Neural cell (in vitro differentiated cells): ENCODE measurements at regions not wholly inside any gene's neighbourhood (a gene's known extent, or its start where the extent isn't known, plus 50 kb on each side); places are given as distances from the start of the nearest gene placed in this dataset.

Experiments
- H2AFZ ChIP-seq: fragments of 200-600, 300-800 bp; sonication (generic), shearing (Covaris generic); 2 replicates; pipeline ENCODE4 v1.6.0; 2014; ENCODE audit warnings: low read depth, mild to moderate bottlenecking, antibody characterized with exemption, low read length, moderate library complexity
- H3F3A ChIP-seq: fragments of 200-600 bp; shearing (Covaris generic); 2 replicates; pipeline ENCODE4 v1.6.1; 2016; ENCODE audit warnings: mild to moderate bottlenecking, moderate library complexity, mixed read lengths, antibody characterized with exemption, low read length; ENCODE audit not compliant: insufficient read depth, poor library complexity, severe bottlenecking
- H3K27ac ChIP-seq: fragments of 200-600, 300-800 bp; sonication (generic), shearing (Covaris generic); 2 replicates; pipeline ENCODE4 v1.5.1; 2014; ENCODE audit warnings: mild to moderate bottlenecking, low read length, moderate library complexity
- H3K27me3 ChIP-seq: fragments of 300-800, 200-600 bp; sonication (generic), shearing (Covaris generic); 2 replicates; pipeline ENCODE4 v1.6.0; 2014; ENCODE audit warnings: mild to moderate bottlenecking, low read depth, low read length, moderate library complexity; ENCODE audit not compliant: insufficient read depth
- H3K36me3 ChIP-seq: fragments of 300-800, 200-600 bp; sonication (generic), shearing (Covaris generic); 2 replicates; pipeline ENCODE4 v1.5.1; 2014; ENCODE audit warnings: mild to moderate bottlenecking, antibody characterized with exemption, low read length, moderate library complexity; ENCODE audit not compliant: insufficient read depth
- H3K4me2 ChIP-seq: fragments of 300-800, 200-600 bp; sonication (generic), shearing (Covaris generic); 2 replicates; pipeline ENCODE4 v1.6.0; 2014; ENCODE audit warnings: mild to moderate bottlenecking, low read length
- H3K4me3 ChIP-seq: fragments of 300-800, 200-600 bp; sonication (generic), shearing (Covaris generic); 2 replicates; pipeline ENCODE4 v1.5.1; 2014; ENCODE audit warnings: mild to moderate bottlenecking, low read length, moderate library complexity
- H3K79me2 ChIP-seq: fragments of 200-600 bp; shearing (Covaris generic); replicated peaks from 2 replicates; pipeline ENCODE4 v1.6.0; 2014; ENCODE audit warnings: mild to moderate bottlenecking, low read length, moderate library complexity; ENCODE audit not compliant: insufficient read depth
- H3K9ac ChIP-seq: fragments of 300-800, 200-600 bp; sonication (generic), shearing (Covaris generic); 2 replicates; pipeline ENCODE4 v1.6.1; 2016; ENCODE audit warnings: mild to moderate bottlenecking, low read length, mixed read lengths
- H3K9me2 ChIP-seq: fragments of 200-600 bp; shearing (Covaris generic); 2 replicates; pipeline ENCODE4 v1.6.1; 2016; ENCODE audit warnings: mild to moderate bottlenecking, low read length, mixed read lengths; ENCODE audit not compliant: insufficient read depth
- H3K9me3 ChIP-seq: fragments of 200-600, 300-800 bp; sonication (generic), shearing (Covaris generic); 2 replicates; pipeline ENCODE4 v1.6.1; 2016; ENCODE audit warnings: mild to moderate bottlenecking, mixed run types, low read length, moderate library complexity, mixed read lengths
- H4K20me1 ChIP-seq: fragments of 200-600 bp; shearing (Covaris generic); 2 replicates; pipeline ENCODE4 v1.6.1; 2016; ENCODE audit warnings: mild to moderate bottlenecking, mixed run types; ENCODE audit not compliant: insufficient read depth
- EZH2 ChIP-seq: fragments of 200-600, 300-800 bp; shearing (Covaris generic), sonication (generic); IDR thresholded peaks from 2 replicates; pipeline ENCODE4 v1.6.1; 2014; ENCODE audit warnings: antibody characterized with exemption, low read length, borderline replicate concordance, mild to moderate bottlenecking; ENCODE audit not compliant: insufficient read depth, poor library complexity, severe bottlenecking
- MXI1 ChIP-seq: fragments of 450-650 bp; conservative IDR thresholded peaks from 2 replicates; pipeline ENCODE4 v1.6.1; 2014; ENCODE audit warnings: antibody characterized with exemption, mild to moderate bottlenecking; ENCODE audit not compliant: poor library complexity, severe bottlenecking
- POLR2AphosphoS5 ChIP-seq: IDR thresholded peaks from 2 replicates; pipeline ENCODE4 v1.6.1; 2012
- RAD21 ChIP-seq: fragments of 450-650 bp; conservative IDR thresholded peaks from 2 replicates; pipeline ENCODE4 v1.6.1; 2014; ENCODE audit warnings: antibody characterized with exemption, mild to moderate bottlenecking, moderate library complexity
- TAF1 ChIP-seq: IDR thresholded peaks from 2 replicates; pipeline ENCODE4 v1.6.1; 2012; ENCODE audit warnings: low read depth
- TF ChIP-seq, protein P1 (sequence below): IDR thresholded peaks from 2 replicates; pipeline ENCODE4 v1.6.1; 2012; ENCODE audit warnings: borderline replicate concordance
- TF ChIP-seq, protein P2 (sequence below): fragments of 450-650 bp; IDR thresholded peaks from 2 replicates; pipeline ENCODE4 v1.5.1; 2014; ENCODE audit warnings: antibody characterized with exemption, mild to moderate bottlenecking, moderate library complexity; ENCODE audit not compliant: poor library complexity, severe bottlenecking

DNA sequence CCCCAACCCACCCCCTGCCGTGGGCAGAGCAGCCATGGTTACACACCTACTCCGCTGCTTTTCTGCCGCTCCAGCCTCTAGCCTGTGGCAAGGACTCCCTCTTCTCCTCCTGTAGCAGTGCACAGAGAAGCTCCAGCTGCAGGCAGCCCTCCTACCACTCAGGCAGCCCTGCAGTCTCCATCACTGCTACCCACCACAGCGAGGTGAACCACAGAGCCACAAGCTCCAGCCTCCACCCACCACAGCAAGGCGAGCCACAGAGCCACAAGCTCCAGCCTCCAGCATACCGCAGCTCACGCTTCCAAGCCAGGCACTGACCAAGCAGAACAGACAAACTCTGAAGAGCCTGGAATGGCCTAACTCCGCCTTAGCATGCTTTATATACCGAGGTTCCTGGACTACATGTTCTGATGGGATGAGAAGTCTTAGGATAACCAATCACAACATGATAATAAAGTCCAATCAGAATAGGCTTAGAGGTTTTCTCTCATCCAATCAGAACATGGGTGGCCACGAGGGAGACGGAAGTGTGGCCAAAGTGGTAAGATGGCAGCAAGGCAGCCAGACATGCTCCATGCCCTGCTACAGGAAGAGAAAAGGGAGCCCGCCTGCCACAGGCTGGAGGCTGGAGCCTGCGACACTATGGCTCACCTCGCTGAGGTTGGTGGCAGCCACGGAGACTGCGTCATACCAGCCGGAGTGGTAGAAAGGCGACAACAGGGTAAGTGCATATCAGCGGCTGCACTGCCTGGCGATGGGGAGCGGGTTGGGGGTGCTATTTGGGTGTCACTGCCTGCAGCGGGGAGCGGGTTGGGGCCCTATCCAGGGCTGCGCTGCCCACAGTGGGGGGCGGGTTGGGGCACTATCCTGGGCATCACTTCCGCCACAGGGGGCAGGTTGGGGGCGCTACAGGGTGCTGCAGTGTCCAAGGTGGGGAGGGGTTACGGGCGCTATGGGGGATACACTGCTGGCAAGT lies 75.8 kb upstream of the PCAT7 start:
- Histone ChIP-seq H3F3A (no peaks in the 10 kb centered on the region), H3K4me2 (no peak overlapping the region), H3K9me3 (peaks cover 3% of the 10 kb centered on the region), H3K36me3 (no peaks in the 10 kb centered on the region), H3K27ac (no peak overlapping the region), H2AFZ (no peak overlapping the region), H3K9me2 (no peaks in the 10 kb centered on the region), H3K4me3 (no peak overlapping the region), H3K9ac (no peak overlapping the region), H3K27me3 (no peaks in the 10 kb centered on the region), H3K79me2 (no peaks in the 10 kb centered on the region), H4K20me1 (no peaks in the 10 kb centered on the region)
- TF ChIP-seq RAD21 (no peak), EZH2 (no peak)
- TF ChIP-seq, protein P1, sequence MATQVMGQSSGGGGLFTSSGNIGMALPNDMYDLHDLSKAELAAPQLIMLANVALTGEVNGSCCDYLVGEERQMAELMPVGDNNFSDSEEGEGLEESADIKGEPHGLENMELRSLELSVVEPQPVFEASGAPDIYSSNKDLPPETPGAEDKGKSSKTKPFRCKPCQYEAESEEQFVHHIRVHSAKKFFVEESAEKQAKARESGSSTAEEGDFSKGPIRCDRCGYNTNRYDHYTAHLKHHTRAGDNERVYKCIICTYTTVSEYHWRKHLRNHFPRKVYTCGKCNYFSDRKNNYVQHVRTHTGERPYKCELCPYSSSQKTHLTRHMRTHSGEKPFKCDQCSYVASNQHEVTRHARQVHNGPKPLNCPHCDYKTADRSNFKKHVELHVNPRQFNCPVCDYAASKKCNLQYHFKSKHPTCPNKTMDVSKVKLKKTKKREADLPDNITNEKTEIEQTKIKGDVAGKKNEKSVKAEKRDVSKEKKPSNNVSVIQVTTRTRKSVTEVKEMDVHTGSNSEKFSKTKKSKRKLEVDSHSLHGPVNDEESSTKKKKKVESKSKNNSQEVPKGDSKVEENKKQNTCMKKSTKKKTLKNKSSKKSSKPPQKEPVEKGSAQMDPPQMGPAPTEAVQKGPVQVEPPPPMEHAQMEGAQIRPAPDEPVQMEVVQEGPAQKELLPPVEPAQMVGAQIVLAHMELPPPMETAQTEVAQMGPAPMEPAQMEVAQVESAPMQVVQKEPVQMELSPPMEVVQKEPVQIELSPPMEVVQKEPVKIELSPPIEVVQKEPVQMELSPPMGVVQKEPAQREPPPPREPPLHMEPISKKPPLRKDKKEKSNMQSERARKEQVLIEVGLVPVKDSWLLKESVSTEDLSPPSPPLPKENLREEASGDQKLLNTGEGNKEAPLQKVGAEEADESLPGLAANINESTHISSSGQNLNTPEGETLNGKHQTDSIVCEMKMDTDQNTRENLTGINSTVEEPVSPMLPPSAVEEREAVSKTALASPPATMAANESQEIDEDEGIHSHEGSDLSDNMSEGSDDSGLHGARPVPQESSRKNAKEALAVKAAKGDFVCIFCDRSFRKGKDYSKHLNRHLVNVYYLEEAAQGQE = no peak

DNA sequence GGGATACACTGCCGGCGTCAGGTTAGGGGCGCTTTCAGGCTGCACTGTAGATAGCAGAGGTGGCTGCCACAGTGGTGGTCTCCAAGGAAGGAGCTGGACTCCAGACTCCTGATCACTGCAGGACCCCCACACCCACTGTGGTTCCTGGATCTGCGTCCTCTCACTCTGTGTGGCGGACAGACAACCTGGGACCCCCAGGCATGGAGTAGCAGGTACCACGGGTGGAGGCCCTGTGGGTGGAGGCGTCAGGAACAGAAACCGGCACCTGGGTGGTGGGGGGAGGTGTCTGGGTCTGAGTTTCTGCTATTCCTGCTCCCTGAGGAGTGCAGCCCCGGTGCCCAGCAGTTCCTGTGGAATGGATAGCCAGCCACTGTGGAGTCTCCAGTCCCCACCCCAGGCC lies 75.1 kb upstream of the PCAT7 start:
- H4K20me1 ChIP-seq = no peaks in the 10 kb centered on the region
- no peak overlapping the region for H2AFZ ChIP-seq
- TF ChIP-seq EZH2 (no peak), MXI1 (no peak), TAF1 (no peak), POLR2AphosphoS5 (no peak)
- TF ChIP-seq, protein P1 = no peak
- TF ChIP-seq, protein P2, sequence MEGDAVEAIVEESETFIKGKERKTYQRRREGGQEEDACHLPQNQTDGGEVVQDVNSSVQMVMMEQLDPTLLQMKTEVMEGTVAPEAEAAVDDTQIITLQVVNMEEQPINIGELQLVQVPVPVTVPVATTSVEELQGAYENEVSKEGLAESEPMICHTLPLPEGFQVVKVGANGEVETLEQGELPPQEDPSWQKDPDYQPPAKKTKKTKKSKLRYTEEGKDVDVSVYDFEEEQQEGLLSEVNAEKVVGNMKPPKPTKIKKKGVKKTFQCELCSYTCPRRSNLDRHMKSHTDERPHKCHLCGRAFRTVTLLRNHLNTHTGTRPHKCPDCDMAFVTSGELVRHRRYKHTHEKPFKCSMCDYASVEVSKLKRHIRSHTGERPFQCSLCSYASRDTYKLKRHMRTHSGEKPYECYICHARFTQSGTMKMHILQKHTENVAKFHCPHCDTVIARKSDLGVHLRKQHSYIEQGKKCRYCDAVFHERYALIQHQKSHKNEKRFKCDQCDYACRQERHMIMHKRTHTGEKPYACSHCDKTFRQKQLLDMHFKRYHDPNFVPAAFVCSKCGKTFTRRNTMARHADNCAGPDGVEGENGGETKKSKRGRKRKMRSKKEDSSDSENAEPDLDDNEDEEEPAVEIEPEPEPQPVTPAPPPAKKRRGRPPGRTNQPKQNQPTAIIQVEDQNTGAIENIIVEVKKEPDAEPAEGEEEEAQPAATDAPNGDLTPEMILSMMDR = no peak
- H3K9me2 ChIP-seq = no peaks in the 10 kb centered on the region
- no peaks in the 10 kb centered on the region for H3F3A ChIP-seq
- H3K27me3 ChIP-seq = no peaks in the 10 kb centered on the region
- H3K4me3 ChIP-seq = no peak overlapping the region
- no peaks in the 10 kb centered on the region for H3K36me3 ChIP-seq
- H3K9me3 ChIP-seq = peaks cover 3% of the 10 kb centered on the region
- no peak overlapping the region for H3K9ac ChIP-seq
- no peak overlapping the region for H3K4me2 ChIP-seq
- H3K27ac ChIP-seq = no peak overlapping the region
- no peaks in the 10 kb centered on the region for H3K79me2 ChIP-seq
